ENCODE measurements at regions not wholly inside any gene's neighbourhood (a gene's known extent, or its start where the extent isn't known, plus 50 kb on each side); places are given as distances from the start of the nearest gene placed in this dataset.

DNA sequence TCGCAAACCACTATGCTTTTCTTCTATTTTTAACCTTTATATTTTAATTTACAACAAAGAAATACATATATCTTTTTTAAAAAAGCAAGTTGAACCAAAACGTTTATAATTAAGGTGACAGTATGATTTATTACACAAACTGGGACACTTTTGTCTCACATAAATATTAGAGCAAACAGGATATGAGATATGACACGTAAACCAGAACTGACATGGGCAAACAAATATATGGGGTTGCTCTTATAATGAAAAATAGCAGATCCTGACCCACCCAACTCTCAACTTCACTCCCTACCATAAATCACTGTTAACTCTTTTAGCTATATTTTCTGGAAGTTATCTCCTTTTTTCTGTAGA is 177.0 kb upstream of the EDNRA start (continued):
- no peak for TF ChIP-seq CHD7 (IDR thresholded peaks at IDR 0.05; ENCODE audit: insufficient replicate concordance, low read length)
- TF ChIP-seq POU5F1 (IDR thresholded peaks at IDR 0.05; ENCODE audit: low read depth, low read length), result no peak
